H1 (cell line): ENCODE measurements at regions not wholly inside any gene's neighbourhood (a gene's known extent, or its start where the extent isn't known, plus 50 kb on each side); places are given as distances from the start of the nearest gene placed in this dataset.

ENCODE experiments used
- CTCF ChIA-PET: fragments of 300-600 bp; sonication (Branson Sonifier 250); formaldehyde crosslinking; loops from one replicate; lab custom pipeline; 2021; ENCODE audit not compliant: partially characterized antibody; lab: Charles Lee
- POLR2A ChIA-PET: fragments of 300-600 bp; sonication (Branson Sonifier 250); formaldehyde crosslinking; loops from one replicate; lab custom pipeline; 2021; ENCODE audit warnings: inconsistent platforms; ENCODE audit not compliant: partially characterized antibody; lab: Charles Lee
- DNase-seq, 2 experiments: peaks; one replicate each; pipeline versions ENCODE4 v3.0.0 to v3.0.0-alpha.2; 2010 to 2022; ENCODE audit warnings: low spot score in 2 of 2, low read depth in 1 of 2, mixed read lengths in 1 of 2
- FAIRE-seq: peaks from 2 replicates; lab custom pipeline; 2011; peaks lifted over from hg19 to GRCh38; lab: Jason Lieb, UNC
- H2AFZ ChIP-seq: 2 replicates; pipeline ENCODE4 v1.8.1; 2012; ENCODE audit warnings: low read length, inconsistent platforms
- H2AK5ac ChIP-seq: 2 replicates; pipeline ENCODE4 v1.6.1; 2013; ENCODE audit warnings: low read depth, low read length
- H2BK120ac ChIP-seq: replicated peaks from 2 replicates; pipeline ENCODE3; 2013; ENCODE audit warnings: low read depth, low read length, inconsistent platforms
- H2BK12ac ChIP-seq: 2 replicates; pipeline ENCODE4 v1.6.1; 2013; ENCODE audit warnings: low read depth, low read length
- H2BK15ac ChIP-seq: 2 replicates; pipeline ENCODE4 v1.6.1; 2013; ENCODE audit warnings: low read length
- H2BK20ac ChIP-seq: 2 replicates; pipeline ENCODE4 v1.6.1; 2013; ENCODE audit warnings: low read length
- H2BK5ac ChIP-seq: 2 replicates; pipeline ENCODE4 v1.6.1; 2013; ENCODE audit warnings: low read depth, low read length
- H3K14ac ChIP-seq: 2 replicates; pipeline ENCODE4 v1.6.1; 2013; ENCODE audit warnings: inconsistent platforms; ENCODE audit not compliant: insufficient read length
- H3K18ac ChIP-seq: 2 replicates; pipeline ENCODE4 v1.6.1; 2013; ENCODE audit warnings: low read length; ENCODE audit errors: extremely low read depth
- H3K23ac ChIP-seq: 2 replicates; pipeline ENCODE4 v1.6.1; 2013; ENCODE audit warnings: inconsistent platforms; ENCODE audit not compliant: insufficient read length
- H3K23me2 ChIP-seq: 2 replicates; pipeline ENCODE4 v1.6.1; 2013; ENCODE audit warnings: low read depth, low read length
- H3K27ac ChIP-seq: 2 replicates; pipeline ENCODE4 v1.6.1; 2011; ENCODE audit warnings: low read depth, low read length, inconsistent platforms
- H3K27me3 ChIP-seq, 4 experiments: replicated peaks in 1 of 4; 1 replicate in 1 of 4; 2 replicates in 3 of 4; pipeline versions ENCODE4 v1.6.1 to v1.8.1; 2011 to 2013; ENCODE audit warnings: low read length in 3 of 4, mild to moderate bottlenecking in 3 of 4, inconsistent platforms in 2 of 4, mixed read lengths in 2 of 4, moderate library complexity in 1 of 4; ENCODE audit not compliant: control insufficient read depth in 3 of 4, insufficient read depth in 3 of 4; ENCODE audit errors: extremely low read depth in 1 of 4
- H3K36me3 ChIP-seq, 4 experiments: 2 replicates each; pipeline versions ENCODE4 v1.6.1 to v1.8.1; 2011 to 2013; ENCODE audit warnings: mild to moderate bottlenecking in 4 of 4, low read length in 3 of 4, moderate library complexity in 2 of 4, control low read depth in 1 of 4, inconsistent platforms in 1 of 4; ENCODE audit not compliant: insufficient read depth in 4 of 4, control insufficient read depth in 2 of 4
- H3K4ac ChIP-seq: replicated peaks from 2 replicates; pipeline ENCODE3; 2013; ENCODE audit warnings: low read length, low read depth, mixed read lengths, inconsistent platforms; ENCODE audit not compliant: insufficient read length
- H3K4me1 ChIP-seq, 4 experiments: replicated peaks in 1 of 4; 1 replicate in 1 of 4; 2 replicates in 3 of 4; pipeline versions ENCODE4 v1.6.1 to v1.8.1; 2011 to 2013; ENCODE audit warnings: low read length in 3 of 4, inconsistent platforms in 2 of 4, mixed read lengths in 1 of 4; ENCODE audit not compliant: insufficient read depth in 4 of 4, control insufficient read depth in 3 of 4
- H3K4me2 ChIP-seq, 2 experiments: 2 replicates each; pipeline versions ENCODE4 v1.6.1 to v1.8.1; 2011 to 2013; ENCODE audit warnings: low read depth in 2 of 2, low read length in 2 of 2, control low read depth in 1 of 2, inconsistent platforms in 1 of 2, mild to moderate bottlenecking in 1 of 2; ENCODE audit not compliant: insufficient read depth in 1 of 2
- H3K4me3 ChIP-seq, 4 experiments: fragments of 200-600, 300-600 bp in 1 of 4; sonication (generic), shearing (Covaris generic), sonication (Bioruptor Twin) in 1 of 4; 2 replicates each; pipeline versions ENCODE4 v1.5.1 to v1.8.1; 2011 to 2016; ENCODE audit warnings: low read length in 4 of 4, low read depth in 3 of 4, control low read depth in 2 of 4, inconsistent platforms in 2 of 4, mild to moderate bottlenecking in 2 of 4, mixed read lengths in 1 of 4, moderate library complexity in 1 of 4; ENCODE audit not compliant: insufficient read depth in 2 of 4; ENCODE audit errors: extremely low read depth in 1 of 4
- H3K56ac ChIP-seq: replicated peaks from 2 replicates; pipeline ENCODE3; 2013; ENCODE audit warnings: low read depth, mild to moderate bottlenecking, mixed read lengths, low read length, inconsistent platforms; ENCODE audit not compliant: insufficient read length
- H3K79me1 ChIP-seq: 2 replicates; pipeline ENCODE4 v1.6.1; 2013; ENCODE audit warnings: low read depth, low read length, control low read depth
- H3K79me2 ChIP-seq, 2 experiments: 2 replicates each; pipeline versions ENCODE4 v1.6.1 to v1.8.1; 2012 to 2013; ENCODE audit warnings: low read length in 2 of 2, mild to moderate bottlenecking in 2 of 2, inconsistent platforms in 1 of 2; ENCODE audit not compliant: insufficient read depth in 2 of 2, control insufficient read depth in 1 of 2
- H3K9ac ChIP-seq, 4 experiments: replicated peaks in 1 of 4; 1 replicate in 1 of 4; 2 replicates in 3 of 4; pipeline versions ENCODE4 v1.6.1 to v1.8.1; 2011 to 2013; ENCODE audit warnings: low read depth in 3 of 4, low read length in 3 of 4, control low read depth in 2 of 4, mild to moderate bottlenecking in 2 of 4, moderate library complexity in 2 of 4, inconsistent platforms in 1 of 4; ENCODE audit errors: extremely low read depth in 1 of 4
- H3K9me3 ChIP-seq, 2 experiments: 2 replicates each; pipeline versions ENCODE4 v1.6.1 to v1.8.1; 2012 to 2013; ENCODE audit warnings: mild to moderate bottlenecking in 2 of 2, moderate library complexity in 2 of 2, control low read depth in 1 of 2, inconsistent platforms in 1 of 2, low read depth in 1 of 2, low read length in 1 of 2, mixed read lengths in 1 of 2; ENCODE audit not compliant: insufficient read depth in 2 of 2
- H4K20me1 ChIP-seq, 2 experiments: replicated peaks in 1 of 2; 2 replicates each; pipeline versions ENCODE3 to v1.8.1; 2011 to 2013; ENCODE audit warnings: inconsistent platforms in 2 of 2, low read length in 2 of 2, mild to moderate bottlenecking in 1 of 2; ENCODE audit not compliant: insufficient read depth in 2 of 2, control insufficient read depth in 1 of 2
- H4K5ac ChIP-seq: 2 replicates; pipeline ENCODE4 v1.6.1; 2013; ENCODE audit warnings: low read length, low read depth, mixed read lengths, inconsistent platforms; ENCODE audit not compliant: insufficient read length
- H4K8ac ChIP-seq: 2 replicates; pipeline ENCODE4 v1.8.0; 2013; ENCODE audit warnings: mild to moderate bottlenecking, moderate library complexity, low read length, inconsistent platforms; ENCODE audit not compliant: insufficient read depth; ENCODE audit errors: extremely low read depth
- H4K91ac ChIP-seq: replicated peaks from 2 replicates; pipeline ENCODE3; 2013; ENCODE audit warnings: low read length, mixed read lengths, inconsistent platforms; ENCODE audit not compliant: insufficient read length
- CHD1 ChIP-seq: IDR thresholded peaks from 2 replicates; pipeline ENCODE4 v1.6.1; 2012; ENCODE audit warnings: low read depth, low read length, improper control_type of control experiment
- GTF2F1 ChIP-seq: IDR thresholded peaks from 2 replicates; pipeline ENCODE4 v1.6.1; 2012; ENCODE audit warnings: low read depth, low read length, improper control_type of control experiment, borderline replicate concordance
- KDM4A ChIP-seq: IDR thresholded peaks from one replicate; pipeline ENCODE4 v1.7.1; 2012; ENCODE audit warnings: low read depth, mild to moderate bottlenecking, moderate library complexity, low read length, inconsistent platforms; ENCODE audit not compliant: severe bottlenecking
- POLR2A ChIP-seq, 2 experiments: IDR thresholded peaks; 1 replicate in 1 of 2; 2 replicates in 1 of 2; pipeline ENCODE4 v1.6.1; 2011; ENCODE audit warnings: low read depth in 2 of 2, low read length in 2 of 2, mild to moderate bottlenecking in 2 of 2; ENCODE audit errors: control extremely low read depth in 1 of 2
- RAD21 ChIP-seq, 2 experiments: IDR thresholded peaks in 1 of 2; conservative IDR thresholded peaks in 1 of 2; 2 replicates each; pipeline ENCODE4 v1.6.1; 2011; ENCODE audit warnings: low read depth in 2 of 2, low read length in 2 of 2, improper control_type of control experiment in 1 of 2, inconsistent platforms in 1 of 2, mild to moderate bottlenecking in 1 of 2, moderate library complexity in 1 of 2
- RBBP5 ChIP-seq: IDR thresholded peaks from 2 replicates; pipeline ENCODE4 v1.7.1; 2012; ENCODE audit warnings: low read depth, mild to moderate bottlenecking, inconsistent platforms, low read length, moderate library complexity, borderline replicate concordance
- SRF ChIP-seq: IDR thresholded peaks from 2 replicates; pipeline ENCODE4 v1.6.1; 2011; ENCODE audit warnings: mild to moderate bottlenecking, low read depth, low read length, moderate library complexity
- TAF1 ChIP-seq: IDR thresholded peaks from 2 replicates; pipeline ENCODE4 v1.6.1; 2011; ENCODE audit warnings: mild to moderate bottlenecking, low read depth, low read length
- TAF7 ChIP-seq: optimal IDR thresholded peaks from 2 replicates; pipeline ENCODE3; 2011; ENCODE audit warnings: low read depth, mild to moderate bottlenecking, inconsistent platforms, low read length, moderate library complexity, borderline replicate concordance
- WGBS, 2 experiments: shearing (Covaris generic) in 1 of 2; methylation state at CpG; one replicate each; pipeline versions ENCODE4 v1.1.6 to v1.1.7; 2013 to 2015; ENCODE audit warnings: low lambda C conversion rate in 2 of 2, mixed read lengths in 2 of 2, inconsistent platforms in 1 of 2, low coverage in 1 of 2, missing lambda C conversion rate in 1 of 2; ENCODE audit not compliant: insufficient replicate concordance in 2 of 2, insufficient coverage in 1 of 2, insufficient read length in 1 of 2; ENCODE audit errors: extremely low coverage in 1 of 2, missing lambda C conversion rate in 1 of 2; 5-methylcytosine and 5-hydroxymethylcytosine counted together
- TF ChIP-seq, protein P1 (sequence below), 3 experiments: IDR thresholded peaks; 1 replicate in 2 of 3; 2 replicates in 1 of 3; pipeline versions ENCODE4 v1.5.1 to v1.6.1; 2011; ENCODE audit warnings: low read length in 3 of 3, mild to moderate bottlenecking in 3 of 3, inconsistent platforms in 2 of 3, low read depth in 1 of 3, moderate library complexity in 1 of 3; ENCODE audit not compliant: insufficient read depth in 1 of 3; ENCODE audit errors: control extremely low read depth in 1 of 3
- TF ChIP-seq, protein P2 (sequence below): IDR thresholded peaks from 2 replicates; pipeline ENCODE4 v1.6.1; 2011; ENCODE audit warnings: low read depth, mild to moderate bottlenecking, low read length; ENCODE audit not compliant: insufficient read depth

DNA sequence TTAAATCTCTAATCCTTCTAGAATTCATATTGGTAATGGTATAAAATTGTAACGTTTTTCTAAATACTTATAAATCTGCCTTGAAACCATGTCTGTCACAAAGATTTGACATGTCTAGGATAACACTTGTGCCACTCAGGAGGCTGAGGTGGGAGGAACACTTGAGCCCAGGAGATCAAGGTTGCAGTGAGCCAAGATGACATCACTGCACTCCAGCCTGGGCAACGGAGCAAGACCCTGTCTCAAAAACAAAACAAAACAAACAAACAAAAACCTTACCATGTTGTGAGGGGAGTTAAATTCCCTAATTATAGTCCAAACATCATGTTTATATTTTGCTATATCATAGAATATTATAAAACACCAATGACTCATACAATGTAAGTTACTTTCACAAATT lies 317.5 kb upstream of the SOX5 start:
- no peak for FAIRE-seq
- Histone ChIP-seq H3K23ac (no peak overlapping the region), H2AFZ (no peak overlapping the region), H3K9ac (no peak overlapping the region), H4K20me1 (no peaks in the 10 kb centered on the region), H3K27ac (no peak overlapping the region), H4K91ac (no peak overlapping the region), H3K18ac (no peak overlapping the region), H3K9me3 (no peaks in the 10 kb centered on the region; a peak in 1 of 4 replicates), H2BK12ac (no peak overlapping the region), H4K5ac (no peak overlapping the region), H2BK120ac (no peak overlapping the region), H3K4ac (no peak overlapping the region), H3K14ac (no peak overlapping the region), H3K23me2 (no peaks in the 10 kb centered on the region), H2AK5ac (no peak overlapping the region), H2BK15ac (no peak overlapping the region), H3K27me3 (no peaks in the 10 kb centered on the region), H3K4me1 (no peaks in the 10 kb centered on the region), H3K36me3 (no peaks in the 10 kb centered on the region), H3K56ac (no peak overlapping the region), H2BK20ac (no peak overlapping the region), H3K79me1 (no peaks in the 10 kb centered on the region), H3K4me3 (no peak overlapping the region), H3K4me2 (no peak overlapping the region), H4K8ac (no peak overlapping the region), H2BK5ac (no peak overlapping the region), H3K79me2 (no peaks in the 10 kb centered on the region)
- no peak for DNase-seq
- POLR2A ChIA-PET: no interaction called here
- CTCF ChIA-PET: no interaction called here
- WGBS, 2 experiments: 89% methylated on average over 2 of the region's 2 CpGs; no CpG with 5 or more reads in 1 of the 2 experiments
- TF ChIP-seq RBBP5 (no peak), TAF1 (no peak), RAD21 (IDR thresholded peaks at IDR 0.05 in 1 of 2, conservative IDR thresholded peaks at IDR 0.05 in 1 of 2; ENCODE audit: low read depth in 2 of 2, low read length in 2 of 2) (no peak), GTF2F1 (no peak), TAF7 (no peak), POLR2A (IDR thresholded peaks at IDR 0.05; ENCODE audit: control extremely low read depth in 1 of 2, low read depth in 2 of 2, low read length in 2 of 2) (no peak), KDM4A (no peak), SRF (no peak), CHD1 (no peak)
- TF ChIP-seq, protein P1, sequence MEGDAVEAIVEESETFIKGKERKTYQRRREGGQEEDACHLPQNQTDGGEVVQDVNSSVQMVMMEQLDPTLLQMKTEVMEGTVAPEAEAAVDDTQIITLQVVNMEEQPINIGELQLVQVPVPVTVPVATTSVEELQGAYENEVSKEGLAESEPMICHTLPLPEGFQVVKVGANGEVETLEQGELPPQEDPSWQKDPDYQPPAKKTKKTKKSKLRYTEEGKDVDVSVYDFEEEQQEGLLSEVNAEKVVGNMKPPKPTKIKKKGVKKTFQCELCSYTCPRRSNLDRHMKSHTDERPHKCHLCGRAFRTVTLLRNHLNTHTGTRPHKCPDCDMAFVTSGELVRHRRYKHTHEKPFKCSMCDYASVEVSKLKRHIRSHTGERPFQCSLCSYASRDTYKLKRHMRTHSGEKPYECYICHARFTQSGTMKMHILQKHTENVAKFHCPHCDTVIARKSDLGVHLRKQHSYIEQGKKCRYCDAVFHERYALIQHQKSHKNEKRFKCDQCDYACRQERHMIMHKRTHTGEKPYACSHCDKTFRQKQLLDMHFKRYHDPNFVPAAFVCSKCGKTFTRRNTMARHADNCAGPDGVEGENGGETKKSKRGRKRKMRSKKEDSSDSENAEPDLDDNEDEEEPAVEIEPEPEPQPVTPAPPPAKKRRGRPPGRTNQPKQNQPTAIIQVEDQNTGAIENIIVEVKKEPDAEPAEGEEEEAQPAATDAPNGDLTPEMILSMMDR (IDR thresholded peaks at IDR 0.05; ENCODE audit: control extremely low read depth in 1 of 3, insufficient read depth in 1 of 3, low read depth in 1 of 3, low read length in 3 of 3): no peak
- TF ChIP-seq, protein P2, sequence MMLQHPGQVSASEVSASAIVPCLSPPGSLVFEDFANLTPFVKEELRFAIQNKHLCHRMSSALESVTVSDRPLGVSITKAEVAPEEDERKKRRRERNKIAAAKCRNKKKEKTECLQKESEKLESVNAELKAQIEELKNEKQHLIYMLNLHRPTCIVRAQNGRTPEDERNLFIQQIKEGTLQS: no peak
